ENCODE measurements at regions not wholly inside any gene's neighbourhood (a gene's known extent, or its start where the extent isn't known, plus 50 kb on each side); places are given as distances from the start of the nearest gene placed in this dataset.
"Not testable (repeated sequence)": the region's sequence is repeated elsewhere in the genome, so short reads cannot be mapped to it uniquely, and the experiment has no call there.

GRCh38 chr16:88149158-88149603 lies 197.9 kb downstream of the BANP start:
- TF ChIP-seq CTCF (IDR thresholded peaks at IDR 0.05; ENCODE audit: insufficient read depth, low read length); POLR2AphosphoS5 (IDR thresholded peaks at IDR 0.05; ENCODE audit: low read depth): not testable (repeated sequence)
